HG03139 (cell line): ENCODE measurements at regions not wholly inside any gene's neighbourhood (a gene's known extent, or its start where the extent isn't known, plus 50 kb on each side); places are given as distances from the start of the nearest gene placed in this dataset.

Experiments used
- ATAC-seq: cut with Tn5 transposase; IDR thresholded peaks from one replicate; pipeline ENCODE4 v1.9.1; 2021; ENCODE audit not compliant: unreplicated experiment

GRCh38 chr4:158010361-158010760, 162.5 kb downstream of the GASK1B start:
- no peak for ATAC-seq

- no peak for ATAC-seq
Observed at GRCh38 chr4:158008551-158009218, 164.1 kb downstream of the GASK1B start.

GRCh38 chr4:158007566-158007965, 165.3 kb downstream of the GASK1B start:
- no peak for ATAC-seq

- no peak for ATAC-seq
Observed at GRCh38 chr4:158006990-158007389, 165.8 kb downstream of the GASK1B start.

- no peak for ATAC-seq
Observed at GRCh38 chr4:158005021-158005420, 167.8 kb downstream of the GASK1B start.

- no peak for ATAC-seq
Observed at GRCh38 chr4:158004101-158004500, 168.7 kb downstream of the GASK1B start.

GRCh38 chr4:158003212-158003611, 169.6 kb downstream of the GASK1B start:
- no peak for ATAC-seq

GRCh38 chr4:158002173-158002572, 170.7 kb downstream of the GASK1B start:
- no peak for ATAC-seq

GRCh38 chr4:158001756-158002155, 171.1 kb downstream of the GASK1B start:
- no peak for ATAC-seq

- no peak for ATAC-seq
Observed at GRCh38 chr4:157999723-158000122, 173.1 kb downstream of the GASK1B start.

GRCh38 chr4:157997296-157997695, 175.5 kb downstream of the GASK1B start:
- ATAC-seq, result no peak

- no peak for ATAC-seq
Observed at GRCh38 chr4:157996061-157997028, 176.5 kb downstream of the GASK1B start.

- ATAC-seq, result no peak
Observed at GRCh38 chr4:157994863-157995262, 178.0 kb downstream of the GASK1B start.

GRCh38 chr4:157992948-157993839, 179.6 kb downstream of the GASK1B start:
- ATAC-seq, result no peak

GRCh38 chr4:157992038-157992705, 180.7 kb downstream of the GASK1B start:
- ATAC-seq, result peak; percentile 54

- ATAC-seq, result no peak
Observed at GRCh38 chr4:157988641-157989040, 184.2 kb downstream of the GASK1B start.

GRCh38 chr4:157984285-157984911, 188.4 kb downstream of the GASK1B start:
- no peak for ATAC-seq

GRCh38 chr4:157983300-157983699, 189.5 kb downstream of the GASK1B start:
- no peak for ATAC-seq

GRCh38 chr4:157980158-157980557, 192.7 kb downstream of the GASK1B start:
- no peak for ATAC-seq
